ENCODE measurements at regions not wholly inside any gene's neighbourhood (a gene's known extent, or its start where the extent isn't known, plus 50 kb on each side); places are given as distances from the start of the nearest gene placed in this dataset.

GRCh38 chr4:133565379-133565778, 416.3 kb downstream of the PCDH10 start:
- no peak for TF ChIP-seq CTCF (IDR thresholded peaks at IDR 0.05; ENCODE audit: insufficient read depth, low read depth, low read length)
- no peak for TF ChIP-seq EZH2 (IDR thresholded peaks at IDR 0.05; ENCODE audit: insufficient read depth, low read length)
